ENCODE measurements at regions not wholly inside any gene's neighbourhood (a gene's known extent, or its start where the extent isn't known, plus 50 kb on each side); places are given as distances from the start of the nearest gene placed in this dataset.
"Not testable (repeated sequence)": the region's sequence is repeated elsewhere in the genome, so short reads cannot be mapped to it uniquely, and the experiment has no call there.

GRCh38 chr18:56487801-56488200, 150.6 kb downstream of the TXNL1 start:
- no peak for DNase-seq
- no peaks in the 10 kb centered on the region for H3K36me3 ChIP-seq
- H3K4me3 ChIP-seq (replicated peaks in 1 of 3), result no peak overlapping the region
- 57 to 60% methylated on average over 2 of the region's 2 CpGs for WGBS, 2 donors
- TF ChIP-seq POLR2A (IDR thresholded peaks at IDR 0.05), result no peak
- TF ChIP-seq, protein P1, sequence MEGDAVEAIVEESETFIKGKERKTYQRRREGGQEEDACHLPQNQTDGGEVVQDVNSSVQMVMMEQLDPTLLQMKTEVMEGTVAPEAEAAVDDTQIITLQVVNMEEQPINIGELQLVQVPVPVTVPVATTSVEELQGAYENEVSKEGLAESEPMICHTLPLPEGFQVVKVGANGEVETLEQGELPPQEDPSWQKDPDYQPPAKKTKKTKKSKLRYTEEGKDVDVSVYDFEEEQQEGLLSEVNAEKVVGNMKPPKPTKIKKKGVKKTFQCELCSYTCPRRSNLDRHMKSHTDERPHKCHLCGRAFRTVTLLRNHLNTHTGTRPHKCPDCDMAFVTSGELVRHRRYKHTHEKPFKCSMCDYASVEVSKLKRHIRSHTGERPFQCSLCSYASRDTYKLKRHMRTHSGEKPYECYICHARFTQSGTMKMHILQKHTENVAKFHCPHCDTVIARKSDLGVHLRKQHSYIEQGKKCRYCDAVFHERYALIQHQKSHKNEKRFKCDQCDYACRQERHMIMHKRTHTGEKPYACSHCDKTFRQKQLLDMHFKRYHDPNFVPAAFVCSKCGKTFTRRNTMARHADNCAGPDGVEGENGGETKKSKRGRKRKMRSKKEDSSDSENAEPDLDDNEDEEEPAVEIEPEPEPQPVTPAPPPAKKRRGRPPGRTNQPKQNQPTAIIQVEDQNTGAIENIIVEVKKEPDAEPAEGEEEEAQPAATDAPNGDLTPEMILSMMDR (IDR thresholded peaks at IDR 0.05), result no peak
- no peaks in the 10 kb centered on the region for H3K4me1 ChIP-seq
- no peaks in the 10 kb centered on the region for H3K27me3 ChIP-seq
- no peaks in the 10 kb centered on the region for H3K9me3 ChIP-seq
- intact Hi-C loops (cut with DNase I), result no loop called here
- no peak overlapping the region for H3K27ac ChIP-seq

DNA sequence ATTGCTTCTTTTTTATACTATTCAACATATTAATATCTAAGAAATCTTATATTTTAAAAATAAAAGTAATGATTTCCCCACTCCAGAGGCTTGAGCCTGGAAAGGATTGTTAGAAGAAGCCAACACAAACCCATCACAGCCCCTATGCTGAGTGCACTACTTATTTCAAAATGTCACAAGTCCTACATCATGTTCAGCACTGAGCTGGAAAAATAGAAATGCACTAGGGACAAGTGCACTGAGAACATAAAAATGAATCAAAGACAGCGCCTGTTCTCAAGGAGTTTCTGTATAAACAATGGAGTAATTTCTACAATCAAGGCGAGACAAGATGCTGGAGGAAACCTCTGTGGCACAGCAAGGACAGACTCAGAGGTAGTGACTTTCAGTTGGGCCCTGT, 155.0 kb downstream of the TXNL1 start:
- WGBS, 2 donors, result 45 to 56% methylated on average over 2 of the region's 2 CpGs
- Histone ChIP-seq H3K27me3 (no peaks in the 10 kb centered on the region), H3K27ac (no peak overlapping the region), H3K36me3 (no peaks in the 10 kb centered on the region), H3K9me3 (no peaks in the 10 kb centered on the region), H3K4me1 (no peaks in the 10 kb centered on the region), H3K4me3 (replicated peaks in 1 of 3) (no peak overlapping the region)
- TF ChIP-seq, protein P1 (IDR thresholded peaks at IDR 0.05), result no peak
- TF ChIP-seq POLR2A (IDR thresholded peaks at IDR 0.05), result no peak
- intact Hi-C loops (cut with DNase I), result no loop called here
- no peak for DNase-seq

GRCh38 chr18:56482813-56483212, 155.6 kb downstream of the TXNL1 start:
- H3K27me3 ChIP-seq; H3K9me3 ChIP-seq; intact Hi-C loops (cut with DNase I); H3K36me3 ChIP-seq; H3K27ac ChIP-seq; H3K4me1 ChIP-seq; DNase-seq; H3K4me3 ChIP-seq (replicated peaks in 1 of 3): not testable (repeated sequence)
- 95 to 97% methylated on average over 4 of the region's 4 CpGs for WGBS, 2 donors

DNA sequence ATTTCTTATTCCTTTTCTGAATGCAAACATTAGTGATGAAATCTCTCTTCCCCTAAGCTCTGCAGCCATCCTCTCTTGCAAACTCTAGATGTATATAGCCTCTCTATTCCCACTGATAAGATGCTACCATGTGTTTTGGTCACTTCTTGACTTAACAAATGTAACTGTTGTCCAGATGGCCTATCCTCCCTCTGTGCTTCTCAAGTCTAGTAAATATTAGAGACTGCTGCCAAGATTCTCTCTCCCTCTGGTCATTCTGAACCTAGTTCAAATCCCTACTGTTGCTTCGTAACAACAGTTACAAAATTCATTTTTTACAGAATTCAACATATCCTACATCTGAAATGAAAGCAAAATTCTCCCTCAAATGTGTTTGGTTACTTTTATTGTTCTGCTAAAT, 156.6 kb downstream of the TXNL1 start:
- H3K4me3 ChIP-seq (replicated peaks in 1 of 3), result no peak overlapping the region
- H3K9me3 ChIP-seq, result no peaks in the 10 kb centered on the region
- no peaks in the 10 kb centered on the region for H3K4me1 ChIP-seq
- TF ChIP-seq, protein P1 (IDR thresholded peaks at IDR 0.05), result no peak
- TF ChIP-seq POLR2A (IDR thresholded peaks at IDR 0.05), result no peak
- 92 to 97% methylated on average over 1 of the region's 1 CpG for WGBS, 2 donors
- H3K27me3 ChIP-seq, result no peaks in the 10 kb centered on the region
- intact Hi-C loops (cut with DNase I), result no loop called here
- no peaks in the 10 kb centered on the region for H3K36me3 ChIP-seq
- no peak overlapping the region for H3K27ac ChIP-seq
- DNase-seq, result no peak

- Histone ChIP-seq H3K9me3 (no peaks in the 10 kb centered on the region), H3K4me3 (replicated peaks in 1 of 3) (no peak overlapping the region), H3K27ac (no peak overlapping the region), H3K36me3 (no peaks in the 10 kb centered on the region), H3K4me1 (no peaks in the 10 kb centered on the region), H3K27me3 (no peaks in the 10 kb centered on the region)
- no peak for DNase-seq
- WGBS, 2 donors, result 92 to 99% methylated on average over 3 of the region's 3 CpGs
- intact Hi-C loops (cut with DNase I), result no loop called here
- TF ChIP-seq POLR2A (IDR thresholded peaks at IDR 0.05), result no peak
- TF ChIP-seq, protein P1 (IDR thresholded peaks at IDR 0.05), result no peak
These were observed 158.6 kb downstream of the TXNL1 start for GRCh38 chr18:56479841-56480240.

DNA sequence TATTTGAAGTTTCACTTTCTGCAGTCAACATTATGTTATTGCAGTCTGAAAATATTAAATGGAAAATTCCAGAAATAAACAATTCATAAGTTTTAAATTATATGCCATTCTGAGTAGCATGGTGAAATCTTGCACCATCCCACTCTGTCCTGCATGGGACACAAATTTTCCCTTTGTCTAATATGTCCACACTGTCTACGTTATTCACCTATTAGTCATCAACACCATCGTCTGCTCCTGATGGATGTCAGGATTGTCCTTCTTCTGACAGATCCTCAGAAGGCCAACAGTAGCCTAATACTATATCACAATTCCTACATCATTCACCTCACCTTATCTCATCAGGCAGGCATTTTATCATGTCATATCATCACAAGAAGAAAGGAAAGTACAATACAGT, 163.1 kb downstream of the TXNL1 start:
- 93 to 96% methylated on average over 2 of the region's 2 CpGs for WGBS, 2 donors
- H3K36me3 ChIP-seq, result no peaks in the 10 kb centered on the region
- no peaks in the 10 kb centered on the region for H3K9me3 ChIP-seq
- TF ChIP-seq, protein P1 (IDR thresholded peaks at IDR 0.05), result no peak
- H3K4me3 ChIP-seq (replicated peaks in 1 of 3), result no peak overlapping the region
- H3K4me1 ChIP-seq, result no peaks in the 10 kb centered on the region
- intact Hi-C loops (cut with DNase I), result no loop called here
- DNase-seq, result no peak
- no peaks in the 10 kb centered on the region for H3K27me3 ChIP-seq
- no peak overlapping the region for H3K27ac ChIP-seq
